Testis (tissue), 2 donors: ENCODE measurements at regions not wholly inside any gene's neighbourhood (a gene's known extent, or its start where the extent isn't known, plus 50 kb on each side); places are given as distances from the start of the nearest gene placed in this dataset.

Experiments
- DNase-seq: peaks from one replicate; pipeline ENCODE4 v3.0.0-alpha.2; 2019
- H3K27ac ChIP-seq, 2 donors: fragments of 200-600 bp; sonication (generic); one replicate each; pipeline ENCODE4 v1.5.1; 2019
- H3K27me3 ChIP-seq: fragments of 200-600 bp; sonication (generic); one replicate; pipeline ENCODE4 v1.5.1; 2019
- H3K36me3 ChIP-seq: fragments of 200-600 bp; sonication (generic); one replicate; pipeline ENCODE4 v1.5.1; 2017; ENCODE audit warnings: low read depth; ENCODE audit errors: missing control alignments
- H3K4me1 ChIP-seq: fragments of 200-600 bp; sonication (generic); one replicate; pipeline ENCODE4 v1.5.1; 2019
- H3K4me3 ChIP-seq, 2 donors: fragments of 200-600 bp; sonication (generic); one replicate each; pipeline ENCODE4 v1.5.1; 2017 to 2019
- H3K9me3 ChIP-seq: fragments of 200-600 bp; sonication (generic); one replicate; pipeline ENCODE4 v1.5.1; 2017
- POLR2A ChIP-seq: fragments of 450-650 bp; IDR thresholded peaks from one replicate; pipeline ENCODE4 v1.6.1; 2017; ENCODE audit warnings: antibody characterized with exemption, mild to moderate bottlenecking, moderate library complexity
- WGBS, 2 donors: methylation state at CpG; one replicate each; pipeline ENCODE4 v1.1.5; 2018; 5-methylcytosine and 5-hydroxymethylcytosine counted together
- intact Hi-C: fragments of 100-400 bp; cut with DNase I; formaldehyde crosslinking; loops from one replicate; pipeline ENCODE4 v1.15.1; 2023; ENCODE audit warnings: low total_unique reads
- TF ChIP-seq, protein P1 (sequence below), 3 experiments: fragments of 450-650 bp in 2 of 3; fragments of 200-600 bp in 1 of 3; sonication (generic) in 1 of 3; IDR thresholded peaks; one replicate each; pipeline ENCODE4 v1.5.1; 2016 to 2019; ENCODE audit warnings: antibody characterized with exemption in 3 of 3, mild to moderate bottlenecking in 2 of 3, moderate library complexity in 1 of 3

- 94% methylated on average over 4 of the region's 4 CpGs for WGBS, 2 donors
- no peak overlapping the region for H3K27ac ChIP-seq
- H3K4me1 ChIP-seq = no peaks in the 10 kb centered on the region
- no peak for TF ChIP-seq POLR2A
- TF ChIP-seq, protein P1, sequence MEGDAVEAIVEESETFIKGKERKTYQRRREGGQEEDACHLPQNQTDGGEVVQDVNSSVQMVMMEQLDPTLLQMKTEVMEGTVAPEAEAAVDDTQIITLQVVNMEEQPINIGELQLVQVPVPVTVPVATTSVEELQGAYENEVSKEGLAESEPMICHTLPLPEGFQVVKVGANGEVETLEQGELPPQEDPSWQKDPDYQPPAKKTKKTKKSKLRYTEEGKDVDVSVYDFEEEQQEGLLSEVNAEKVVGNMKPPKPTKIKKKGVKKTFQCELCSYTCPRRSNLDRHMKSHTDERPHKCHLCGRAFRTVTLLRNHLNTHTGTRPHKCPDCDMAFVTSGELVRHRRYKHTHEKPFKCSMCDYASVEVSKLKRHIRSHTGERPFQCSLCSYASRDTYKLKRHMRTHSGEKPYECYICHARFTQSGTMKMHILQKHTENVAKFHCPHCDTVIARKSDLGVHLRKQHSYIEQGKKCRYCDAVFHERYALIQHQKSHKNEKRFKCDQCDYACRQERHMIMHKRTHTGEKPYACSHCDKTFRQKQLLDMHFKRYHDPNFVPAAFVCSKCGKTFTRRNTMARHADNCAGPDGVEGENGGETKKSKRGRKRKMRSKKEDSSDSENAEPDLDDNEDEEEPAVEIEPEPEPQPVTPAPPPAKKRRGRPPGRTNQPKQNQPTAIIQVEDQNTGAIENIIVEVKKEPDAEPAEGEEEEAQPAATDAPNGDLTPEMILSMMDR (IDR thresholded peaks at IDR 0.05) = no peak
- DNase-seq = no peak
- no peak overlapping the region for H3K4me3 ChIP-seq
- intact Hi-C loops = no loop called here
- H3K36me3 ChIP-seq = no peaks in the 10 kb centered on the region
- H3K9me3 ChIP-seq = no peaks in the 10 kb centered on the region
- H3K27me3 ChIP-seq = no peaks in the 10 kb centered on the region
Measured at GRCh38 chr2:29974086-29974485, 52.7 kb upstream of the ALK start.

- intact Hi-C loops = no loop called here
- no peaks in the 10 kb centered on the region for H3K27me3 ChIP-seq
- no peak overlapping the region for H3K4me3 ChIP-seq
- no peak overlapping the region for H3K27ac ChIP-seq
- 74 to 85% methylated on average over 3 of the region's 3 CpGs for WGBS, 2 donors
- DNase-seq = no peak
- no peaks in the 10 kb centered on the region for H3K36me3 ChIP-seq
- TF ChIP-seq, protein P1 (IDR thresholded peaks at IDR 0.05) = no peak
- no peak for TF ChIP-seq POLR2A
- no peaks in the 10 kb centered on the region for H3K4me1 ChIP-seq
- H3K9me3 ChIP-seq = no peaks in the 10 kb centered on the region
Measured at GRCh38 chr2:29977284-29977683, 55.9 kb upstream of the ALK start.

DNA sequence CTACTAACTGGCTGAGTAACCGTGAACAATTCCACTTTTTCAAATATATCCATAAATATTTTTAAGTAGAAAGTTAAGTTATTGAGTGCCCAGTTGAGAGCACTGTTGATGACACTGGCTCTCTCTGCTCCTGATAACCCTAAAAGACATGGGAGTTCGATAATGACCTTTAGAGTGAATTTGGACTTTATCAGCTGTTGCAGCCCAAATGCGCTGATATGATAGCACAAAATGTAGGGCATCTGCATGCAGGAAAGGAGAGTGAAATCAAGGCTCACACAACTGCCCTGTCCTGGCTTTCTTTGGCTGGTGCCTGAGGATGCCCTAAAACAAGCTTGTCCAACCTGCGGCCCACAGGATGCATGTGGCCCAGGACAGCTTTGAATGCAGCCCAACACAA lies 60.0 kb upstream of the ALK start:
- Histone ChIP-seq H3K27me3 (no peaks in the 10 kb centered on the region), H3K4me3 (no peak overlapping the region), H3K9me3 (no peaks in the 10 kb centered on the region), H3K36me3 (no peaks in the 10 kb centered on the region), H3K4me1 (no peaks in the 10 kb centered on the region), H3K27ac (no peak overlapping the region)
- no peak for TF ChIP-seq POLR2A
- TF ChIP-seq, protein P1 (IDR thresholded peaks at IDR 0.05) = no peak
- intact Hi-C loops = no loop called here
- no peak for DNase-seq
- 87 to 92% methylated on average over 4 of the region's 4 CpGs for WGBS, 2 donors

DNA sequence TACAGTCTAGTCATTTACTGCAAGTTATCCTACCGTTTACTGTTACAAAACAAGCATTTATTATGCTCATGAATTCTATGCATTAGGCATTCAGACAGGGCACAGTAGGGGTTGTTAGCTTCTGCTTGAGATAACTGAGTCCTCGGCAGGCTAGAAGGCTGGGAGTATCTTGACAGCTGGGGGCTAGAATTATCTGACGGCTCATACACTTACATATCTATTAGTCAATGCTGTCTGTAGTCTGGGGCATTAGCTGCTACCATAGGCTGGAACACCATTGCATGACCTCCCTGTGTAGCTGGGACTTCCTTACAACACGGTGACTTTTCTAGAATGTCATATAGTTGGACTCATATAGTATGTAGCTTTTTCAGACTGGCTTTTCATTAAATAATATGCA lies 61.9 kb upstream of the ALK start:
- H3K9me3 ChIP-seq = no peaks in the 10 kb centered on the region
- no peak overlapping the region for H3K27ac ChIP-seq
- no peak for TF ChIP-seq POLR2A
- TF ChIP-seq, protein P1 (IDR thresholded peaks at IDR 0.05) = no peak
- H3K36me3 ChIP-seq = no peaks in the 10 kb centered on the region
- DNase-seq = no peak
- H3K4me3 ChIP-seq = no peak overlapping the region
- H3K27me3 ChIP-seq = no peaks in the 10 kb centered on the region
- no peaks in the 10 kb centered on the region for H3K4me1 ChIP-seq
- intact Hi-C loops = no loop called here
- WGBS, 2 donors = 70 to 76% methylated on average over 4 of the region's 4 CpGs

DNA sequence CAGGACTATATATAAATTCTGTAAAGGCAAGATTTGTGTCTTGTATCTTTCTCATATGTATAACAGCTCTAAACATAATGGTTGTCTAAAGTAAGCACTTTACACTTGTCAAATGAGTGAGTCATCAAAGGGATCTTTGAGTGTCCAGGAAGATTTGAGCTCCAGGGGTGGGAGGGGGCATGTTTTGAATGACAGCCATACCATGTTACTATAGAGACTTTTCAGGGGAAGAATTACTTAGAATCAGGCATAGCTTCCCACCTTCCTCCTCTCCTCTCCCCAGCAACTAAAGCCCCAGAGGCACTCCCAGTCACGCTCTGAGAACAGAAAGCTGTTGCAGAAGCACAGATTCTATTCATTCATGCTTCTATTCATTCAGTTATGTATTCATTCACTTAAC lies 65.8 kb upstream of the ALK start:
- no peak for DNase-seq
- 88 to 97% methylated on average over 1 of the region's 1 CpG for WGBS, 2 donors
- intact Hi-C loops = no loop called here
- H3K27ac ChIP-seq = no peak overlapping the region
- no peaks in the 10 kb centered on the region for H3K4me1 ChIP-seq
- H3K4me3 ChIP-seq = no peak overlapping the region
- H3K36me3 ChIP-seq = no peaks in the 10 kb centered on the region
- TF ChIP-seq, protein P1 (IDR thresholded peaks at IDR 0.05) = no peak
- no peak for TF ChIP-seq POLR2A
- H3K27me3 ChIP-seq = no peaks in the 10 kb centered on the region
- no peaks in the 10 kb centered on the region for H3K9me3 ChIP-seq
